SH-SY5Y (cell line): ENCODE measurements at regions not wholly inside any gene's neighbourhood (a gene's known extent, or its start where the extent isn't known, plus 50 kb on each side); places are given as distances from the start of the nearest gene placed in this dataset.

Source experiments
- GATA2 ChIP-seq: IDR thresholded peaks from 2 replicates; pipeline ENCODE4 v1.6.1; 2011; ENCODE audit warnings: mild to moderate bottlenecking, low read depth, low read length
- GATA3 ChIP-seq: IDR thresholded peaks from 2 replicates; pipeline ENCODE4 v1.6.1; 2011; ENCODE audit warnings: low read depth, mild to moderate bottlenecking, low read length, moderate library complexity

- TF ChIP-seq GATA2 (no peak), GATA3 (no peak)
These were observed 282.3 kb downstream of the HGF start for GRCh38 chr7:81487516-81487915.
